Activated B cell treated with CpG ODN at 0.5 μM for 24 hours (primary cell): ENCODE measurements at regions not wholly inside any gene's neighbourhood (a gene's known extent, or its start where the extent isn't known, plus 50 kb on each side); places are given as distances from the start of the nearest gene placed in this dataset.
"Not testable (repeated sequence)": the region's sequence is repeated elsewhere in the genome, so short reads cannot be mapped to it uniquely, and the experiment has no call there.

Experiments used
- ATAC-seq: fragments of 200-7000 bp; cut with Tn5 transposase; one replicate; pipeline ENCODE4 v1.10.0; 2021; ENCODE audit warnings: low read depth, mild to moderate bottlenecking, moderate library complexity
- CTCF ChIA-PET: fragments of 350-600 bp; sonication (Branson Sonifier 250); formaldehyde crosslinking; loops from one replicate; lab custom pipeline; 2021; ENCODE audit warnings: antibody characterized with exemption; lab: Charles Lee
- POLR2A ChIA-PET: fragments of 350-600 bp; sonication (Branson Sonifier 250); formaldehyde crosslinking; loops from one replicate; lab custom pipeline; 2021; ENCODE audit warnings: antibody characterized with exemption; lab: Charles Lee
- DNase-seq: peaks from one replicate; pipeline ENCODE4 v3.0.0; 2022
- H3K27ac Mint-ChIP-seq: one replicate; pipeline ENCODE4 v1.8.0; 2020; ENCODE audit warnings: mixed read lengths
- H3K27me3 Mint-ChIP-seq: one replicate; pipeline ENCODE4 v1.8.0; 2021; ENCODE audit warnings: mixed read lengths
- H3K36me3 Mint-ChIP-seq: one replicate; pipeline ENCODE4 v1.8.0; 2021; ENCODE audit warnings: low read depth, mixed read lengths
- H3K4me1 Mint-ChIP-seq: one replicate; pipeline ENCODE4 v1.8.0; 2021; ENCODE audit warnings: mixed read lengths
- H3K4me3 Mint-ChIP-seq: one replicate; pipeline ENCODE4 v1.8.0; 2020; ENCODE audit warnings: mild to moderate bottlenecking, mixed read lengths
- H3K9me3 Mint-ChIP-seq: one replicate; pipeline ENCODE4 v1.8.0; 2020; ENCODE audit warnings: mixed read lengths
- CTCF ChIP-seq: fragments of 200-600 bp; IDR thresholded peaks from one replicate; pipeline ENCODE4 v1.8.0; 2022; ENCODE audit warnings: antibody characterized with exemption, mild to moderate bottlenecking
- intact Hi-C: fragments of 100-400 bp; cut with micrococcal nuclease; formaldehyde crosslinking; loops from one replicate; pipeline ENCODE4 v1.15.1; 2024

- no peak for TF ChIP-seq CTCF
- intact Hi-C loops: no loop called here
- H3K4me3 Mint-ChIP-seq: no peak overlapping the region
- ATAC-seq: no peak
- ChIA-PET POLR2A (no interaction called here), CTCF (no interaction called here)
- no peaks in the 10 kb centered on the region for H3K4me1 Mint-ChIP-seq
- H3K36me3 Mint-ChIP-seq: no peaks in the 10 kb centered on the region
- H3K27me3 Mint-ChIP-seq: no peaks in the 10 kb centered on the region
- H3K9me3 Mint-ChIP-seq: peaks cover 5% of the 10 kb centered on the region
- DNase-seq: no peak
- no peak overlapping the region for H3K27ac Mint-ChIP-seq
These were observed 213.9 kb downstream of the IRX2 start for GRCh38 chr5:2537378-2538145.

- Mint-ChIP-seq H3K27me3 (no peaks in the 10 kb centered on the region), H3K4me1 (no peaks in the 10 kb centered on the region), H3K27ac (no peak overlapping the region), H3K9me3 (peaks cover 4% of the 10 kb centered on the region), H3K4me3 (no peak overlapping the region), H3K36me3 (no peaks in the 10 kb centered on the region)
- no peak for ATAC-seq
- intact Hi-C loops: no loop called here
- POLR2A ChIA-PET: no interaction called here
- no peak for TF ChIP-seq CTCF
- no peak for DNase-seq
- CTCF ChIA-PET: no interaction called here
These were observed 214.7 kb downstream of the IRX2 start for GRCh38 chr5:2536632-2537377.

DNA sequence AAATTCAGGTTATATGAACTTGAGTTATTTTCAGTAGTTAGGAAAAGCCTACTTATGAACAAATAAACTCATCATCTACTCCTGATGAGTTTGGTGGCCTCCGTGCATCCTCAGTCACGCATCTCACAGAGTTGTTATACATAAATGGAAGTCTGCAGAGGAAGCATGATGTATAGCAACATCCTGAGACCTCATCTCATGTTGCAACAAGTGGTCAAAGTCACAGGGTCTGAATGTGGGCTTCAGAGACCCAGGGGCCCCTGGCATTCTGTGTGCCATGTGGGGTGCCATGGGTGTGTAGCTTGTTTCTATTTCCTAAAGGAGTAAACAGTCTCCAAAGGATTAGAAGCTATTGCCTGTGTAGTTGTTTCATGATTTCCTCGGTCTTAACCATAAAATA lies 216.5 kb downstream of the IRX2 start:
- ChIA-PET POLR2A (no interaction called here), CTCF (no interaction called here)
- H3K27ac Mint-ChIP-seq: no peak overlapping the region
- H3K9me3 Mint-ChIP-seq: no peaks in the 10 kb centered on the region
- no peak overlapping the region for H3K4me3 Mint-ChIP-seq
- H3K27me3 Mint-ChIP-seq: no peaks in the 10 kb centered on the region
- no peak for ATAC-seq
- H3K36me3 Mint-ChIP-seq: no peaks in the 10 kb centered on the region
- intact Hi-C loops: no loop called here
- no peak for TF ChIP-seq CTCF
- H3K4me1 Mint-ChIP-seq: no peaks in the 10 kb centered on the region
- no peak for DNase-seq

DNA sequence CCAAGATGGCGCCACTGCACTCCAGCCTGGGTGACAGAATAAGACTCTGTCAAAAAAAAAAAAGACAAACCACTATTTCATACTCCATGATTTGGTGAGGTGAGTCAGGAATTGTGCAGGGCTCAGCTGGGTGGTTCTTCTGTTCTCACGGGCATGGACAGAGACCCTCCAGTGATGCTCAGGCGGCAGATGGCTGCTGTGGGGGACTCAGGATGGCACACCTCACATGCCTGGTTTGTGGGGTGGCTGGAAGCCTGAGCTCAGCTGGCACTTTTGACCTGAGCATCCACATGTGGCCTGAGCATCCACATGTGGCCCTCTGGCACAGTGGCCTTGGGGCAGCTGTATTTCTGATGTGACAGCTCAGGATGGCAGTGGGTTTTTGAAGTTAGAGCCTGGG lies 217.2 kb downstream of the IRX2 start:
- no peak for TF ChIP-seq CTCF
- no peak overlapping the region for H3K4me3 Mint-ChIP-seq
- H3K27ac Mint-ChIP-seq: no peak overlapping the region
- no peaks in the 10 kb centered on the region for H3K36me3 Mint-ChIP-seq
- ATAC-seq: no peak
- no peaks in the 10 kb centered on the region for H3K9me3 Mint-ChIP-seq
- intact Hi-C loops: no loop called here
- ChIA-PET POLR2A (no interaction called here), CTCF (no interaction called here)
- H3K27me3 Mint-ChIP-seq: no peaks in the 10 kb centered on the region
- no peak for DNase-seq
- no peaks in the 10 kb centered on the region for H3K4me1 Mint-ChIP-seq

DNA sequence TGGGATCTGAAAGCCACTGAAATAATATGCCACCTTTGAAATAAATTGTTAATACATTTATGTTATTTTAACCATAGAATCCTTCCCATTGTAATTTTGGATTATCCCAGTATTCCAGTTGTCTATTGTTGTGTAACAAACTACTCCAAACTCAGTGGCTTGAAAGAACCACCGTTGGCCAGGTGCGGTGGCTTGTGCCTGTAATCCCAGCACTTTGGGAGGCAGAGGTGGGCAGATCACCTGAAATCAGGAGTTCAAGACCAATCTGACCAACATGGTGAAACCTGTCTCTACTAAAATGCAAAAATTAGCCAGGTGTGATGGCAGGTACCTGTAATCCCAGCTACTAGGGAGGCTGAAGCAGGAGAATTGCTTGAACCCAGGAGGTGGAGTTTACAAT lies 217.6 kb downstream of the IRX2 start:
- DNase-seq, POLR2A ChIA-PET, H3K4me3 Mint-ChIP-seq, H3K27ac Mint-ChIP-seq, H3K4me1 Mint-ChIP-seq, intact Hi-C loops, H3K27me3 Mint-ChIP-seq, H3K36me3 Mint-ChIP-seq, H3K9me3 Mint-ChIP-seq, CTCF ChIA-PET, ATAC-seq: not testable (repeated sequence)
